MM.1S (cell line): ENCODE measurements at regions not wholly inside any gene's neighbourhood (a gene's known extent, or its start where the extent isn't known, plus 50 kb on each side); places are given as distances from the start of the nearest gene placed in this dataset.

Experiments
- DNase-seq: peaks from one replicate; pipeline ENCODE4 v3.0.0-alpha.2; 2015
- H2AFZ ChIP-seq: fragments of 300-600 bp; sonication (generic); 2 replicates; pipeline ENCODE4 v1.6.0; 2016; ENCODE audit warnings: antibody characterized with exemption, low read length
- H3F3A ChIP-seq: fragments of 300-600 bp; sonication (generic); 2 replicates; pipeline ENCODE4 v1.6.1; 2016; ENCODE audit warnings: mild to moderate bottlenecking, antibody characterized with exemption, low read length, moderate library complexity, mixed read lengths; ENCODE audit not compliant: insufficient read depth
- H3K27ac ChIP-seq: fragments of 300-600 bp; sonication (generic); 2 replicates; pipeline ENCODE4 v1.5.1; 2016; ENCODE audit warnings: mild to moderate bottlenecking, low read length
- H3K27me3 ChIP-seq: fragments of 300-600 bp; sonication (generic); replicated peaks from 2 replicates; pipeline ENCODE4 v1.6.0; 2016; ENCODE audit warnings: low read length; ENCODE audit not compliant: insufficient read depth
- H3K36me3 ChIP-seq: fragments of 300-600 bp; sonication (generic); replicated peaks from 2 replicates; pipeline ENCODE4 v1.6.1; 2016; ENCODE audit warnings: mild to moderate bottlenecking, low read length, mixed read lengths; ENCODE audit not compliant: insufficient read depth
- H3K4me1 ChIP-seq: fragments of 300-600 bp; sonication (generic); 2 replicates; pipeline ENCODE4 v1.6.1; 2016; ENCODE audit warnings: low read length, mixed read lengths
- H3K4me2 ChIP-seq: fragments of 300-600 bp; sonication (generic); 2 replicates; pipeline ENCODE4 v1.6.0; 2016; ENCODE audit warnings: low read depth, low read length
- H3K4me3 ChIP-seq: fragments of 300-600 bp; sonication (generic); 2 replicates; pipeline ENCODE4 v1.5.1; 2016; ENCODE audit warnings: low read length, mixed read lengths
- H3K79me2 ChIP-seq: fragments of 300-600 bp; sonication (generic); 2 replicates; pipeline ENCODE4 v1.6.1; 2016; ENCODE audit warnings: mixed run types, low read length, mixed read lengths
- H3K9ac ChIP-seq: fragments of 300-600 bp; sonication (generic); 2 replicates; pipeline ENCODE4 v1.6.1; 2016; ENCODE audit warnings: low read length, mixed read lengths
- H3K9me2 ChIP-seq: fragments of 300-600 bp; sonication (generic); replicated peaks from 2 replicates; pipeline ENCODE4 v1.6.1; 2016; ENCODE audit warnings: mild to moderate bottlenecking, low read length, mixed read lengths; ENCODE audit not compliant: insufficient read depth
- H3K9me3 ChIP-seq: fragments of 300-600 bp; sonication (generic); replicated peaks from 2 replicates; pipeline ENCODE4 v1.6.1; 2016; ENCODE audit warnings: mild to moderate bottlenecking, low read length, mixed read lengths; ENCODE audit not compliant: insufficient read depth
- H4K20me1 ChIP-seq: fragments of 300-600 bp; sonication (generic); 2 replicates; pipeline ENCODE4 v1.6.1; 2016; ENCODE audit warnings: mild to moderate bottlenecking, low read length, moderate library complexity, mixed read lengths; ENCODE audit not compliant: insufficient read depth
- CTCF ChIP-seq: fragments of 300-600 bp; sonication (generic); IDR thresholded peaks from 2 replicates; pipeline ENCODE4 v1.5.1; 2016; ENCODE audit warnings: antibody characterized with exemption, low read length, mixed read lengths
- EZH2 ChIP-seq: fragments of 300-600 bp; sonication (generic); optimal IDR thresholded peaks from 2 replicates; pipeline ENCODE3; 2017; ENCODE audit warnings: low read depth, mild to moderate bottlenecking, antibody characterized with exemption, low read length, mixed read lengths
- EZH2phosphoT487 ChIP-seq: fragments of 300-600 bp; sonication (generic); IDR thresholded peaks from 2 replicates; pipeline ENCODE4 v1.6.1; 2018; ENCODE audit warnings: antibody characterized with exemption, low read length

- no peak overlapping the region for H2AFZ ChIP-seq
- no peaks in the 10 kb centered on the region for H3K79me2 ChIP-seq
- H4K20me1 ChIP-seq, result no peaks in the 10 kb centered on the region
- H3K4me3 ChIP-seq, result no peak overlapping the region
- no peaks in the 10 kb centered on the region for H3K9me3 ChIP-seq
- no peaks in the 10 kb centered on the region for H3K9me2 ChIP-seq
- TF ChIP-seq EZH2phosphoT487, result no peak
- no peak for TF ChIP-seq EZH2
- TF ChIP-seq CTCF, result no peak
- H3K9ac ChIP-seq, result no peak overlapping the region
- H3K4me1 ChIP-seq, result no peaks in the 10 kb centered on the region
- no peaks in the 10 kb centered on the region for H3K27me3 ChIP-seq
- DNase-seq, result no peak
- H3K4me2 ChIP-seq, result no peak overlapping the region
- H3K27ac ChIP-seq, result no peak overlapping the region
- no peaks in the 10 kb centered on the region for H3K36me3 ChIP-seq
- H3F3A ChIP-seq, result no peaks in the 10 kb centered on the region
Measured at GRCh38 chr4:121567748-121568147, 129.0 kb downstream of the ANXA5 start.

- H3K79me2 ChIP-seq, result no peaks in the 10 kb centered on the region
- DNase-seq, result no peak
- TF ChIP-seq EZH2, result no peak
- TF ChIP-seq EZH2phosphoT487, result no peak
- TF ChIP-seq CTCF, result no peak
- no peaks in the 10 kb centered on the region for H3F3A ChIP-seq
- H2AFZ ChIP-seq, result no peak overlapping the region
- H3K4me3 ChIP-seq, result no peak overlapping the region
- H3K4me2 ChIP-seq, result no peak overlapping the region
- H3K9ac ChIP-seq, result no peak overlapping the region
- H3K36me3 ChIP-seq, result no peaks in the 10 kb centered on the region
- H3K27me3 ChIP-seq, result no peaks in the 10 kb centered on the region
- no peaks in the 10 kb centered on the region for H3K4me1 ChIP-seq
- no peak overlapping the region for H3K27ac ChIP-seq
- H3K9me2 ChIP-seq, result no peaks in the 10 kb centered on the region
- no peaks in the 10 kb centered on the region for H4K20me1 ChIP-seq
- no peaks in the 10 kb centered on the region for H3K9me3 ChIP-seq
Measured at GRCh38 chr4:121564840-121565375, 131.9 kb downstream of the ANXA5 start.

GRCh38 chr4:121562811-121563210 is 134.0 kb downstream of the ANXA5 start:
- Histone ChIP-seq H3K4me1 (no peaks in the 10 kb centered on the region), H3K27ac (no peak overlapping the region), H3K27me3 (no peaks in the 10 kb centered on the region), H3K9me2 (no peaks in the 10 kb centered on the region), H2AFZ (no peak overlapping the region), H3K79me2 (no peaks in the 10 kb centered on the region), H3F3A (no peaks in the 10 kb centered on the region), H3K4me2 (no peak overlapping the region), H4K20me1 (no peaks in the 10 kb centered on the region), H3K9ac (no peak overlapping the region), H3K4me3 (no peak overlapping the region), H3K36me3 (no peaks in the 10 kb centered on the region), H3K9me3 (no peaks in the 10 kb centered on the region)
- TF ChIP-seq CTCF, result no peak
- no peak for TF ChIP-seq EZH2
- no peak for TF ChIP-seq EZH2phosphoT487
- DNase-seq, result no peak
